ENCODE measurements at regions not wholly inside any gene's neighbourhood (a gene's known extent, or its start where the extent isn't known, plus 50 kb on each side); places are given as distances from the start of the nearest gene placed in this dataset.

GRCh38 chr13:70457474-70457873 lies 349.2 kb upstream of the KLHL1 start:
- Histone ChIP-seq H3K36me3 (ENCODE audit: insufficient read depth, low read depth, low read length) (no peaks in the 10 kb centered on the region), H3K4me1 (ENCODE audit: insufficient read depth, low read length) (no peaks in the 10 kb centered on the region), H3K9ac (ENCODE audit: low read depth, low read length) (no peak overlapping the region), H3K27ac (ENCODE audit: low read length) (no peak overlapping the region), H3K4me3 (ENCODE audit: low read length) (no peak overlapping the region), H3K9me3 (ENCODE audit: insufficient read depth, low read depth, low read length) (no peaks in the 10 kb centered on the region), H3K27me3 (ENCODE audit: insufficient read depth, low read length) (no peaks in the 10 kb centered on the region)

GRCh38 chr13:70448820-70449219 lies 340.6 kb upstream of the KLHL1 start:
- H3K27me3 ChIP-seq (ENCODE audit: insufficient read depth, low read length): no peaks in the 10 kb centered on the region
- H3K4me3 ChIP-seq (ENCODE audit: low read length): no peak overlapping the region

GRCh38 chr13:70432276-70432805 lies 324.1 kb upstream of the KLHL1 start:
- Histone ChIP-seq H3K9me3 (ENCODE audit: insufficient read depth, low read depth, low read length) (no peaks in the 10 kb centered on the region), H3K36me3 (ENCODE audit: insufficient read depth, low read depth, low read length) (no peaks in the 10 kb centered on the region), H3K4me3 (ENCODE audit: low read length) (no peak overlapping the region; the same call in 1 of the 2 replicates), H3K27ac (ENCODE audit: low read length) (no peak overlapping the region), H3K27me3 (ENCODE audit: insufficient read depth, low read length) (no peaks in the 10 kb centered on the region), H3K9ac (ENCODE audit: low read depth, low read length) (no peak overlapping the region), H3K4me1 (ENCODE audit: insufficient read depth, low read length) (peaks cover 3% of the 10 kb centered on the region; the same call in 1 of the 2 replicates)

More at GRCh38 chr13:70448820-70449219, 340.6 kb upstream of the KLHL1 start:
- Histone ChIP-seq H3K27ac (ENCODE audit: low read length) (no peak overlapping the region), H3K9me3 (ENCODE audit: insufficient read depth, low read depth, low read length) (no peaks in the 10 kb centered on the region), H3K9ac (ENCODE audit: low read depth, low read length) (no peak overlapping the region), H3K36me3 (ENCODE audit: insufficient read depth, low read depth, low read length) (no peaks in the 10 kb centered on the region), H3K4me1 (ENCODE audit: insufficient read depth, low read length) (no peaks in the 10 kb centered on the region)

- Histone ChIP-seq H3K4me3 (ENCODE audit: low read length) (no peak overlapping the region), H3K27ac (ENCODE audit: low read length) (no peak overlapping the region), H3K4me1 (ENCODE audit: insufficient read depth, low read length) (peaks cover 3% of the 10 kb centered on the region; the same call in 1 of the 2 replicates), H3K9ac (ENCODE audit: low read depth, low read length) (no peak overlapping the region), H3K36me3 (ENCODE audit: insufficient read depth, low read depth, low read length) (no peaks in the 10 kb centered on the region), H3K9me3 (ENCODE audit: insufficient read depth, low read depth, low read length) (no peaks in the 10 kb centered on the region), H3K27me3 (ENCODE audit: insufficient read depth, low read length) (no peaks in the 10 kb centered on the region)
Observed at GRCh38 chr13:70430256-70430655, 322.0 kb upstream of the KLHL1 start.

GRCh38 chr13:70424928-70425327 lies 316.7 kb upstream of the KLHL1 start:
- no peaks in the 10 kb centered on the region for H3K27me3 ChIP-seq (ENCODE audit: insufficient read depth, low read length)
- no peaks in the 10 kb centered on the region for H3K36me3 ChIP-seq (ENCODE audit: insufficient read depth, low read depth, low read length)
- H3K9me3 ChIP-seq (ENCODE audit: insufficient read depth, low read depth, low read length): no peaks in the 10 kb centered on the region
- peaks cover 4% of the 10 kb centered on the region; the same call in 1 of the 2 replicates for H3K4me1 ChIP-seq (ENCODE audit: insufficient read depth, low read length)
- H3K4me3 ChIP-seq (ENCODE audit: low read length): no peak overlapping the region
- peak overlapping the region; percentile 42 for H3K27ac ChIP-seq (ENCODE audit: low read length)
- H3K9ac ChIP-seq (ENCODE audit: low read depth, low read length): peak overlapping the region; percentile 28; the same call in 1 of the 2 replicates

- Histone ChIP-seq H3K9me3 (ENCODE audit: insufficient read depth, low read depth, low read length) (no peaks in the 10 kb centered on the region), H3K4me3 (ENCODE audit: low read length) (no peak overlapping the region), H3K9ac (ENCODE audit: low read depth, low read length) (peak overlapping the region; percentile 28; the same call in 1 of the 2 replicates), H3K27me3 (ENCODE audit: insufficient read depth, low read length) (no peaks in the 10 kb centered on the region), H3K36me3 (ENCODE audit: insufficient read depth, low read depth, low read length) (no peaks in the 10 kb centered on the region), H3K27ac (ENCODE audit: low read length) (no peak overlapping the region), H3K4me1 (ENCODE audit: insufficient read depth, low read length) (peaks cover 4% of the 10 kb centered on the region; the same call in 1 of the 2 replicates)
Observed at GRCh38 chr13:70424428-70424827, 316.2 kb upstream of the KLHL1 start.

- H3K9ac ChIP-seq (ENCODE audit: low read depth, low read length): no peak overlapping the region
- no peak overlapping the region for H3K4me3 ChIP-seq (ENCODE audit: low read length)
- no peaks in the 10 kb centered on the region for H3K27me3 ChIP-seq (ENCODE audit: insufficient read depth, low read length)
- H3K4me1 ChIP-seq (ENCODE audit: insufficient read depth, low read length): no peaks in the 10 kb centered on the region
- H3K36me3 ChIP-seq (ENCODE audit: insufficient read depth, low read depth, low read length): no peaks in the 10 kb centered on the region
- no peak overlapping the region for H3K27ac ChIP-seq (ENCODE audit: low read length)
- H3K9me3 ChIP-seq (ENCODE audit: insufficient read depth, low read depth, low read length): no peaks in the 10 kb centered on the region
Observed at GRCh38 chr13:70415136-70415535, 306.9 kb upstream of the KLHL1 start.

- Histone ChIP-seq H3K9ac (ENCODE audit: low read depth, low read length) (no peak overlapping the region), H3K27ac (ENCODE audit: low read length) (no peak overlapping the region), H3K36me3 (ENCODE audit: insufficient read depth, low read depth, low read length) (no peaks in the 10 kb centered on the region), H3K27me3 (ENCODE audit: insufficient read depth, low read length) (no peaks in the 10 kb centered on the region), H3K9me3 (ENCODE audit: insufficient read depth, low read depth, low read length) (no peaks in the 10 kb centered on the region), H3K4me3 (ENCODE audit: low read length) (no peak overlapping the region), H3K4me1 (ENCODE audit: insufficient read depth, low read length) (no peaks in the 10 kb centered on the region)
Observed at GRCh38 chr13:70408865-70409264, 300.6 kb upstream of the KLHL1 start.

GRCh38 chr13:70407486-70407885 lies 299.2 kb upstream of the KLHL1 start:
- no peak overlapping the region for H3K9ac ChIP-seq (ENCODE audit: low read depth, low read length)
- H3K27me3 ChIP-seq (ENCODE audit: insufficient read depth, low read length): no peaks in the 10 kb centered on the region
- H3K4me1 ChIP-seq (ENCODE audit: insufficient read depth, low read length): no peaks in the 10 kb centered on the region
- H3K4me3 ChIP-seq (ENCODE audit: low read length): no peak overlapping the region
- no peaks in the 10 kb centered on the region for H3K9me3 ChIP-seq (ENCODE audit: insufficient read depth, low read depth, low read length)
- no peaks in the 10 kb centered on the region for H3K36me3 ChIP-seq (ENCODE audit: insufficient read depth, low read depth, low read length)
- H3K27ac ChIP-seq (ENCODE audit: low read length): no peak overlapping the region

- H3K9ac ChIP-seq (ENCODE audit: low read depth, low read length): no peak overlapping the region
- H3K36me3 ChIP-seq (ENCODE audit: insufficient read depth, low read depth, low read length): no peaks in the 10 kb centered on the region
- H3K27ac ChIP-seq (ENCODE audit: low read length): no peak overlapping the region
- no peak overlapping the region for H3K4me3 ChIP-seq (ENCODE audit: low read length)
- H3K27me3 ChIP-seq (ENCODE audit: insufficient read depth, low read length): no peaks in the 10 kb centered on the region
- H3K9me3 ChIP-seq (ENCODE audit: insufficient read depth, low read depth, low read length): no peaks in the 10 kb centered on the region
- no peaks in the 10 kb centered on the region for H3K4me1 ChIP-seq (ENCODE audit: insufficient read depth, low read length)
Observed at GRCh38 chr13:70405266-70405665, 297.0 kb upstream of the KLHL1 start.

GRCh38 chr13:70394031-70394548 lies 285.8 kb upstream of the KLHL1 start:
- H3K9ac ChIP-seq (ENCODE audit: low read depth, low read length): no peak overlapping the region
- no peak overlapping the region for H3K27ac ChIP-seq (ENCODE audit: low read length)
- peaks cover 29% of the 10 kb centered on the region; the same call in 1 of the 2 replicates for H3K27me3 ChIP-seq (ENCODE audit: insufficient read depth, low read length)
- no peaks in the 10 kb centered on the region for H3K9me3 ChIP-seq (ENCODE audit: insufficient read depth, low read depth, low read length)
- peak overlapping the region; percentile 10 for H3K4me3 ChIP-seq (ENCODE audit: low read length)
- no peaks in the 10 kb centered on the region for H3K36me3 ChIP-seq (ENCODE audit: insufficient read depth, low read depth, low read length)
- H3K4me1 ChIP-seq (ENCODE audit: insufficient read depth, low read length): peaks cover 28% of the 10 kb centered on the region

GRCh38 chr13:70391678-70392077 lies 283.4 kb upstream of the KLHL1 start:
- Histone ChIP-seq H3K27me3 (ENCODE audit: insufficient read depth, low read length) (peaks cover 29% of the 10 kb centered on the region; the same call in 1 of the 2 replicates), H3K4me1 (ENCODE audit: insufficient read depth, low read length) (peaks cover 28% of the 10 kb centered on the region), H3K27ac (ENCODE audit: low read length) (no peak overlapping the region), H3K36me3 (ENCODE audit: insufficient read depth, low read depth, low read length) (no peaks in the 10 kb centered on the region), H3K9me3 (ENCODE audit: insufficient read depth, low read depth, low read length) (no peaks in the 10 kb centered on the region), H3K4me3 (ENCODE audit: low read length) (no peak overlapping the region), H3K9ac (ENCODE audit: low read depth, low read length) (no peak overlapping the region)

Measured in iPS-20b (cell line).